GM12873 (cell line): ENCODE measurements at regions not wholly inside any gene's neighbourhood (a gene's known extent, or its start where the extent isn't known, plus 50 kb on each side); places are given as distances from the start of the nearest gene placed in this dataset.

Experiments used
- CTCF ChIP-seq: IDR thresholded peaks from 2 replicates; pipeline ENCODE4 v1.5.1; 2012; ENCODE audit warnings: low read depth, mild to moderate bottlenecking, moderate library complexity, low read length, control low read depth; ENCODE audit not compliant: insufficient read depth; ENCODE audit errors: missing control alignments

GRCh38 chr5:175347931-175348330 is 96.1 kb downstream of the DRD1 start:
- TF ChIP-seq CTCF = no peak

- no peak for TF ChIP-seq CTCF
Measured at GRCh38 chr5:175347027-175347426, 97.0 kb downstream of the DRD1 start.

GRCh38 chr5:175344331-175345195 is 99.4 kb downstream of the DRD1 start:
- no peak for TF ChIP-seq CTCF

GRCh38 chr5:175343308-175343707 is 100.7 kb downstream of the DRD1 start:
- no peak for TF ChIP-seq CTCF

GRCh38 chr5:175340180-175340579 is 103.8 kb downstream of the DRD1 start:
- TF ChIP-seq CTCF = no peak

GRCh38 chr5:175337680-175338079 is 106.3 kb downstream of the DRD1 start:
- TF ChIP-seq CTCF = no peak

- TF ChIP-seq CTCF = no peak
Measured at GRCh38 chr5:175336781-175337180, 107.2 kb downstream of the DRD1 start.

- TF ChIP-seq CTCF = no peak
Measured at GRCh38 chr5:175335691-175336090, 108.3 kb downstream of the DRD1 start.
